Uterus (tissue), 3 donors: ENCODE measurements at regions not wholly inside any gene's neighbourhood (a gene's known extent, or its start where the extent isn't known, plus 50 kb on each side); places are given as distances from the start of the nearest gene placed in this dataset.

Source experiments
- DNase-seq, 2 donors: peaks; one replicate each; pipeline ENCODE4 v3.0.0-alpha.2; 2019 to 2020
- H3K27ac ChIP-seq, 2 donors: fragments of 200-600 bp; sonication (generic); 1 replicate in 1 of 2; 2 replicates in 1 of 2; pipeline ENCODE4 v1.5.1; 2016 to 2018
- H3K27me3 ChIP-seq, 2 donors: fragments of 200-600 bp; sonication (generic); one replicate each; pipeline ENCODE4 v1.5.1; 2018 to 2019; ENCODE audit warnings: control low read depth in 1 of 2
- H3K36me3 ChIP-seq, 2 donors: fragments of 200-600 bp; sonication (generic); one replicate each; pipeline ENCODE4 v1.5.1; 2019; ENCODE audit warnings: control low read depth in 1 of 2
- H3K4me1 ChIP-seq, 2 donors: fragments of 200-600 bp; sonication (generic); one replicate each; pipeline ENCODE4 v1.5.1; 2018 to 2019; ENCODE audit warnings: control low read depth in 1 of 2
- H3K4me3 ChIP-seq, 2 donors: fragments of 200-600 bp; sonication (generic); 1 replicate in 1 of 2; 2 replicates in 1 of 2; pipeline ENCODE4 v1.5.1; 2018 to 2019; ENCODE audit warnings: mild to moderate bottlenecking in 1 of 2
- H3K9me3 ChIP-seq, 2 donors: fragments of 200-600 bp; sonication (generic); one replicate each; pipeline ENCODE4 v1.5.1; 2019; ENCODE audit warnings: control low read depth in 1 of 2
- CTCF ChIP-seq, 4 experiments: fragments of 200-600 bp in 2 of 4; fragments of 450-650 bp in 2 of 4; sonication (generic) in 2 of 4; IDR thresholded peaks; one replicate each; pipeline ENCODE4 v1.5.1; 2016 to 2019; ENCODE audit warnings: antibody characterized with exemption in 4 of 4, mild to moderate bottlenecking in 2 of 4, moderate library complexity in 1 of 4
- POLR2A ChIP-seq, 2 donors: fragments of 450-650 bp; IDR thresholded peaks; one replicate each; pipeline ENCODE4 v1.6.1; 2016; ENCODE audit warnings: antibody characterized with exemption in 2 of 2, mild to moderate bottlenecking in 1 of 2, moderate library complexity in 1 of 2
- intact Hi-C: fragments of 100-400 bp; cut with DNase I; formaldehyde crosslinking; loops from one replicate; pipeline ENCODE4 v1.15.1; 2023; ENCODE audit warnings: low total_unique reads
- donor health status: DM: yes; HTN: yes; CAD: no.

- H3K9me3 ChIP-seq = no peaks in the 10 kb centered on the region
- no peak overlapping the region for H3K27ac ChIP-seq
- DNase-seq = no peak
- no peaks in the 10 kb centered on the region for H3K36me3 ChIP-seq
- TF ChIP-seq POLR2A (IDR thresholded peaks at IDR 0.05) (no peak), CTCF (IDR thresholded peaks at IDR 0.05) (no peak)
- H3K4me1 ChIP-seq = no peaks in the 10 kb centered on the region
- no peak overlapping the region for H3K4me3 ChIP-seq
- H3K27me3 ChIP-seq = no peaks in the 10 kb centered on the region
- intact Hi-C loops = no loop called here
These were observed 596.3 kb upstream of the CHRM3 start for GRCh38 chr1:238789916-238790667.

GRCh38 chr1:238787471-238787870 lies 598.9 kb upstream of the CHRM3 start:
- H3K4me3 ChIP-seq = no peak overlapping the region
- H3K27me3 ChIP-seq = peaks cover 0 to 5% of the 10 kb centered on the region in 2 donors
- H3K9me3 ChIP-seq = no peaks in the 10 kb centered on the region
- TF ChIP-seq CTCF (IDR thresholded peaks at IDR 0.05) (no peak), POLR2A (IDR thresholded peaks at IDR 0.05) (no peak)
- no peak overlapping the region for H3K27ac ChIP-seq
- H3K4me1 ChIP-seq = no peaks in the 10 kb centered on the region
- no peaks in the 10 kb centered on the region for H3K36me3 ChIP-seq
- no peak for DNase-seq
- intact Hi-C loops = no loop called here

- Histone ChIP-seq H3K27me3 (peaks cover 0 to 5% of the 10 kb centered on the region in 2 donors), H3K9me3 (no peaks in the 10 kb centered on the region), H3K4me3 (no peak overlapping the region), H3K27ac (no peak overlapping the region), H3K36me3 (no peaks in the 10 kb centered on the region), H3K4me1 (no peaks in the 10 kb centered on the region)
- intact Hi-C loops = no loop called here
- TF ChIP-seq POLR2A (IDR thresholded peaks at IDR 0.05) = no peak
- DNase-seq = no peak
These were observed 602.7 kb upstream of the CHRM3 start for GRCh38 chr1:238783633-238784032.

GRCh38 chr1:238779716-238780115 lies 606.7 kb upstream of the CHRM3 start:
- intact Hi-C loops = no loop called here
- no peak for TF ChIP-seq POLR2A (IDR thresholded peaks at IDR 0.05)
- no peak for TF ChIP-seq CTCF (IDR thresholded peaks at IDR 0.05)

GRCh38 chr1:238778113-238778512 lies 608.3 kb upstream of the CHRM3 start:
- Histone ChIP-seq H3K9me3 (no peaks in the 10 kb centered on the region), H3K27me3 (no peaks in the 10 kb centered on the region), H3K4me3 (no peak overlapping the region), H3K36me3 (no peaks in the 10 kb centered on the region), H3K27ac (no peak overlapping the region), H3K4me1 (no peaks in the 10 kb centered on the region)
- no peak for TF ChIP-seq CTCF (IDR thresholded peaks at IDR 0.05)
- no peak for DNase-seq
- intact Hi-C loops = no loop called here

More at GRCh38 chr1:238779716-238780115, 606.7 kb upstream of the CHRM3 start:
- no peak for DNase-seq
- H3K27ac ChIP-seq = no peak overlapping the region
- no peaks in the 10 kb centered on the region for H3K9me3 ChIP-seq
- no peaks in the 10 kb centered on the region for H3K4me1 ChIP-seq
- no peaks in the 10 kb centered on the region for H3K36me3 ChIP-seq
- no peak overlapping the region for H3K4me3 ChIP-seq
- H3K27me3 ChIP-seq = peaks cover 0 to 5% of the 10 kb centered on the region in 2 donors
